H1 (cell line): ENCODE measurements at regions not wholly inside any gene's neighbourhood (a gene's known extent, or its start where the extent isn't known, plus 50 kb on each side); places are given as distances from the start of the nearest gene placed in this dataset.

Source experiments
- BRCA1 ChIP-seq: IDR thresholded peaks from 2 replicates; pipeline ENCODE4 v1.6.1; 2012; ENCODE audit warnings: low read depth, low read length, improper control_type of control experiment
- CHD7 ChIP-seq: fragments of 300-600 bp; sonication (generic); IDR thresholded peaks from 2 replicates; pipeline ENCODE4 v1.7.1; 2012; ENCODE audit warnings: low read length, moderate library complexity, mild to moderate bottlenecking, inconsistent platforms; ENCODE audit not compliant: insufficient replicate concordance
- CTCF ChIP-seq, 3 experiments: IDR thresholded peaks; 1 replicate in 2 of 3; 2 replicates in 1 of 3; pipeline versions ENCODE4 v1.5.1 to v1.6.1; 2011; ENCODE audit warnings: low read length in 3 of 3, mild to moderate bottlenecking in 3 of 3, inconsistent platforms in 2 of 3, low read depth in 1 of 3, moderate library complexity in 1 of 3; ENCODE audit not compliant: insufficient read depth in 1 of 3; ENCODE audit errors: control extremely low read depth in 1 of 3
- EZH2 ChIP-seq: fragments of 200-600 bp; sonication (generic); IDR thresholded peaks from 2 replicates; pipeline ENCODE4 v1.7.1; 2012; ENCODE audit warnings: low read depth, mild to moderate bottlenecking, moderate library complexity, low read length, inconsistent platforms; ENCODE audit not compliant: severe bottlenecking
- FOSL1 ChIP-seq: IDR thresholded peaks from 2 replicates; pipeline ENCODE4 v1.6.1; 2011; ENCODE audit warnings: mild to moderate bottlenecking, low read depth, low read length, moderate library complexity; ENCODE audit not compliant: insufficient read depth
- MAFK ChIP-seq: IDR thresholded peaks from 2 replicates; pipeline ENCODE4 v1.6.1; 2012; ENCODE audit warnings: low read depth, mild to moderate bottlenecking, improper control_type of control experiment, low read length
- RAD21 ChIP-seq, 2 experiments: IDR thresholded peaks in 1 of 2; conservative IDR thresholded peaks in 1 of 2; 2 replicates each; pipeline ENCODE4 v1.6.1; 2011; ENCODE audit warnings: low read depth in 2 of 2, low read length in 2 of 2, improper control_type of control experiment in 1 of 2, inconsistent platforms in 1 of 2, mild to moderate bottlenecking in 1 of 2, moderate library complexity in 1 of 2
- SP1 ChIP-seq: IDR thresholded peaks from 2 replicates; pipeline ENCODE4 v1.6.1; 2011; ENCODE audit warnings: low read depth, low read length
- SRF ChIP-seq: IDR thresholded peaks from 2 replicates; pipeline ENCODE4 v1.6.1; 2011; ENCODE audit warnings: mild to moderate bottlenecking, low read depth, low read length, moderate library complexity
- TAF1 ChIP-seq: IDR thresholded peaks from 2 replicates; pipeline ENCODE4 v1.6.1; 2011; ENCODE audit warnings: mild to moderate bottlenecking, low read depth, low read length
- TBP ChIP-seq: IDR thresholded peaks from 2 replicates; pipeline ENCODE4 v1.6.1; 2011; ENCODE audit warnings: low read depth, low read length, improper control_type of control experiment

- TF ChIP-seq EZH2 (no peak), BRCA1 (no peak), TBP (no peak), TAF1 (no peak), SRF (no peak), RAD21 (IDR thresholded peaks at IDR 0.05 in 1 of 2, conservative IDR thresholded peaks at IDR 0.05 in 1 of 2; ENCODE audit: low read depth in 2 of 2, low read length in 2 of 2) (no peak), CTCF (IDR thresholded peaks at IDR 0.05; ENCODE audit: control extremely low read depth in 1 of 3, insufficient read depth in 1 of 3, low read depth in 1 of 3, low read length in 3 of 3) (no peak), CHD7 (no peak), MAFK (no peak), SP1 (no peak), FOSL1 (no peak)
Measured at GRCh38 chr3:102098130-102098885, 249.0 kb downstream of the NFKBIZ start.
